GM12878 (cell line): ENCODE measurements at regions not wholly inside any gene's neighbourhood (a gene's known extent, or its start where the extent isn't known, plus 50 kb on each side); places are given as distances from the start of the nearest gene placed in this dataset.
"Not testable (repeated sequence)": the region's sequence is repeated elsewhere in the genome, so short reads cannot be mapped to it uniquely, and the experiment has no call there.

Experiments
- ATAC-seq: fragments of 200-7000 bp; cut with Tn5 transposase; 3 replicates; pipeline ENCODE4 v1.9.1; 2020; ENCODE audit warnings: mild to moderate bottlenecking, moderate library complexity
- BruUV-seq: library from RNA; stranded (reverse); fragments of 400-500 nt; replicated peaks from 2 replicates; lab custom pipeline; 2021; lab: Mats Ljungman, UMichigan
- CTCF ChIA-PET: fragments of 300-600 bp; sonication (Branson Sonifier 250); formaldehyde crosslinking; extraction: SDS; loops from one replicate; lab custom pipeline; 2021; ENCODE audit warnings: inconsistent platforms; lab: Yijun Ruan, JAX
- POLR2A ChIA-PET: fragments of 350-600 bp; formaldehyde crosslinking; extraction: SDS; loops from one replicate; lab custom pipeline; 2021; ENCODE audit warnings: inconsistent platforms; lab: Charles Lee
- RAD21 ChIA-PET: fragments of 300-600 bp; sonication (Branson Sonifier 250); formaldehyde crosslinking; loops from one replicate; lab custom pipeline; 2023; ENCODE audit warnings: antibody characterized with exemption; ENCODE audit not compliant: unreplicated experiment; lab: Charles Lee
- SMC1A ChIA-PET: fragments of 300-600 bp; sonication (Branson Sonifier 250); formaldehyde crosslinking; loops from one replicate; lab custom pipeline; 2023; ENCODE audit not compliant: unreplicated experiment, uncharacterized antibody; lab: Charles Lee
- DNase-seq: peaks from one replicate; pipeline ENCODE4 v3.0.0-alpha.2; 2011; ENCODE audit warnings: low read depth, low spot score
- FAIRE-seq: peaks from 3 replicates; lab custom pipeline; 2011; peaks lifted over from hg19 to GRCh38; lab: Jason Lieb, UNC
- H2AFZ ChIP-seq: 2 replicates; pipeline ENCODE4 v1.6.0; 2011; ENCODE audit warnings: low read depth, low read length, control low read depth; ENCODE audit not compliant: control insufficient read depth
- H3K27ac ChIP-seq: 2 replicates; pipeline ENCODE4 v1.5.1; 2011; ENCODE audit warnings: control low read depth; ENCODE audit not compliant: control insufficient read depth, insufficient read depth
- H3K27me3 ChIP-seq, 2 experiments: replicated peaks in 1 of 2; 2 replicates each; pipeline versions ENCODE4 v1.6.0 to v1.6.1; 2011; ENCODE audit warnings: low read length in 1 of 2; ENCODE audit not compliant: control insufficient read depth in 2 of 2, insufficient read depth in 2 of 2
- H3K36me3 ChIP-seq, 2 experiments: 2 replicates each; pipeline ENCODE4 v1.5.1; 2011; ENCODE audit warnings: low read length in 1 of 2; ENCODE audit not compliant: control insufficient read depth in 2 of 2, insufficient read depth in 2 of 2
- H3K4me1 ChIP-seq: 2 replicates; pipeline ENCODE4 v1.6.1; 2011; ENCODE audit warnings: mild to moderate bottlenecking, low read length, moderate library complexity, mixed read lengths; ENCODE audit not compliant: control insufficient read depth, insufficient read depth
- H3K4me2 ChIP-seq: 2 replicates; pipeline ENCODE4 v1.6.0; 2011; ENCODE audit warnings: control low read depth; ENCODE audit not compliant: control insufficient read depth, insufficient read depth
- H3K4me3 ChIP-seq: fragments of 200-600 bp; sonication (generic); 2 replicates; pipeline ENCODE4 v1.5.1; 2016
- H3K79me2 ChIP-seq: 2 replicates; pipeline ENCODE4 v1.6.0; 2011; ENCODE audit warnings: low read length; ENCODE audit not compliant: control insufficient read depth, insufficient read depth
- H3K9ac ChIP-seq: 2 replicates; pipeline ENCODE4 v1.8.0; 2011; ENCODE audit warnings: low read length, control low read depth, mixed read lengths; ENCODE audit not compliant: control insufficient read depth, insufficient read depth
- H3K9me3 ChIP-seq: replicated peaks from 3 replicates; pipeline ENCODE4 v1.5.1; 2011; ENCODE audit warnings: mild to moderate bottlenecking, low read length; ENCODE audit not compliant: control insufficient read depth, insufficient read depth
- H4K20me1 ChIP-seq: 2 replicates; pipeline ENCODE4 v1.6.0; 2011; ENCODE audit not compliant: control insufficient read depth, insufficient read depth
- E2F8 ChIP-seq: fragments of 450-650 bp; IDR thresholded peaks from 2 replicates; pipeline ENCODE4 v1.6.1; 2018; ENCODE audit warnings: mild to moderate bottlenecking, low read depth, moderate library complexity; ENCODE audit not compliant: partially characterized antibody
- HDAC2 ChIP-seq: fragments of 200-600 bp; sonication (generic); IDR thresholded peaks from 2 replicates; pipeline ENCODE4 v1.6.1; 2017
- HDGF ChIP-seq: fragments of 450-650 bp; IDR thresholded peaks from 2 replicates; pipeline ENCODE4 v1.6.1; 2016; ENCODE audit warnings: antibody characterized with exemption
- IKZF1 ChIP-seq: fragments of 450-650 bp; conservative IDR thresholded peaks from 2 replicates; pipeline ENCODE4 v1.6.1; 2017; ENCODE audit warnings: antibody characterized with exemption, mild to moderate bottlenecking
- IRF4 ChIP-seq: IDR thresholded peaks from 2 replicates; pipeline ENCODE4 v1.6.1; 2011; ENCODE audit warnings: low read depth, low read length
- MXI1 ChIP-seq: fragments of 150-350 bp; IDR thresholded peaks from 2 replicates; pipeline ENCODE4 v1.6.1; 2011; ENCODE audit warnings: low read depth, mild to moderate bottlenecking, inconsistent platforms, low read length, improper control_type of control experiment
- NFIC ChIP-seq: IDR thresholded peaks from 2 replicates; pipeline ENCODE4 v1.6.1; 2012; ENCODE audit warnings: low read depth, mild to moderate bottlenecking, inconsistent platforms, low read length, moderate library complexity
- POLR2AphosphoS5 ChIP-seq: IDR thresholded peaks from 2 replicates; pipeline ENCODE4 v1.6.1; 2011; ENCODE audit warnings: mild to moderate bottlenecking, low read length, inconsistent platforms
- SREBF2 ChIP-seq: IDR thresholded peaks from 2 replicates; pipeline ENCODE4 v1.6.1; 2012; ENCODE audit warnings: mild to moderate bottlenecking, low read length
- TARDBP ChIP-seq: IDR thresholded peaks from 2 replicates; pipeline ENCODE4 v1.6.1; 2016; ENCODE audit warnings: borderline replicate concordance
- ZNF24 ChIP-seq: fragments of 450-650 bp; IDR thresholded peaks from 2 replicates; pipeline ENCODE4 v1.6.1; 2017; ENCODE audit warnings: antibody characterized with exemption, mild to moderate bottlenecking
- ZNF622 ChIP-seq: fragments of 450-650 bp; IDR thresholded peaks from 2 replicates; pipeline ENCODE4 v1.6.1; 2017; ENCODE audit warnings: mild to moderate bottlenecking, inconsistent platforms
- WGBS: methylation state at CpG from one replicate; pipeline ENCODE4 v1.1.6; 2016; ENCODE audit warnings: low lambda C conversion rate; ENCODE audit not compliant: insufficient replicate concordance, insufficient coverage; ENCODE audit errors: missing lambda C conversion rate; 5-methylcytosine and 5-hydroxymethylcytosine counted together
- in situ Hi-C: fragments of 300-500 bp; cut with MboI; formaldehyde crosslinking; loops from 9 replicates; pipeline ENCODE4 v1.14.3; 2018; ENCODE audit warnings: mixed read lengths
- intact Hi-C: fragments of 100-400 bp; cut with micrococcal nuclease; formaldehyde crosslinking; loops from one replicate; pipeline ENCODE4 v1.14.2; 2022; ENCODE audit not compliant: unreplicated experiment
- TF ChIP-seq, protein P1 (sequence below): fragments of 450-650 bp; formaldehyde crosslinking; IDR thresholded peaks from 2 replicates; pipeline ENCODE4 v1.5.0; 2022; ENCODE audit warnings: mild to moderate bottlenecking, missing genetic modification characterization

DNA sequence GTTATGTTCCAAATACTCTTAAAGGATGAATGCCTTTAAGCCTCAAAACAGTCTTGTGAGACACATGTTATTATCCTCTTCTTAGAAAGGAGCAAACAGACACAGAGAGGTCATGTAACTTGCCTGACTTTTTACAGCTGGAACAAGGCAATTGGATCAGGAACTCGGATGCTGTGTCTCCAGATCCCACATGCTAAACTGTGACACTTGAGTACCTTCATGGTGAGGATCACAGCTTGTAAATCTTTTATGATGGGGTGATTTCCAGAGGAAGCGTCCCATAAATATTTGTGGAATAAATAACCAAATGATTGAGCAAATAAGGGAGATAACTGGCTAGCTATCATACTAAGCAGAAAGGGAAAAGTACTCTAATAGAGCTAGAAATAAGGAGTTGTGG, 171.2 kb downstream of the C11orf91 start:
- CTCF ChIA-PET, result interaction anchor here (1.0 kb wide), 1 partner anchor 166 kb away, joined by 5 read pairs; no protein-coding TSS in a partner anchor
- 52% methylated on average over 2 of the region's 2 CpGs for WGBS
- ATAC-seq (no peak), DNase-seq (no peak), FAIRE-seq (no peak)
- Histone ChIP-seq H4K20me1 (no peaks in the 10 kb centered on the region), H3K79me2 (no peaks in the 10 kb centered on the region), H2AFZ (no peak overlapping the region), H3K36me3 (no peaks in the 10 kb centered on the region), H3K4me1 (no peaks in the 10 kb centered on the region; the same call in 1 of the 2 replicates), H3K27me3 (no peaks in the 10 kb centered on the region), H3K27ac (no peak overlapping the region), H3K4me3 (no peak overlapping the region), H3K9me3 (no peaks in the 10 kb centered on the region; the same call in 2 of the 3 replicates), H3K4me2 (no peak overlapping the region), H3K9ac (no peak overlapping the region)
- RAD21 ChIA-PET, result no interaction called here
- SMC1A ChIA-PET, result no interaction called here
- no TSS peak for BruUV-seq
- in situ Hi-C loops (no loop called here), intact Hi-C loops (loop anchor here (5.0 kb wide), 1 partner anchor 147 kb away; no protein-coding TSS in a partner anchor)
- TF ChIP-seq TARDBP, result no peak
- TF ChIP-seq IKZF1, result no peak
- no peak for TF ChIP-seq E2F8
- TF ChIP-seq HDAC2, result no peak
- no peak for TF ChIP-seq POLR2AphosphoS5
- no peak for TF ChIP-seq ZNF24
- no peak for TF ChIP-seq ZNF622
- TF ChIP-seq MXI1, result no peak
- TF ChIP-seq HDGF, result no peak
- TF ChIP-seq, protein P1, sequence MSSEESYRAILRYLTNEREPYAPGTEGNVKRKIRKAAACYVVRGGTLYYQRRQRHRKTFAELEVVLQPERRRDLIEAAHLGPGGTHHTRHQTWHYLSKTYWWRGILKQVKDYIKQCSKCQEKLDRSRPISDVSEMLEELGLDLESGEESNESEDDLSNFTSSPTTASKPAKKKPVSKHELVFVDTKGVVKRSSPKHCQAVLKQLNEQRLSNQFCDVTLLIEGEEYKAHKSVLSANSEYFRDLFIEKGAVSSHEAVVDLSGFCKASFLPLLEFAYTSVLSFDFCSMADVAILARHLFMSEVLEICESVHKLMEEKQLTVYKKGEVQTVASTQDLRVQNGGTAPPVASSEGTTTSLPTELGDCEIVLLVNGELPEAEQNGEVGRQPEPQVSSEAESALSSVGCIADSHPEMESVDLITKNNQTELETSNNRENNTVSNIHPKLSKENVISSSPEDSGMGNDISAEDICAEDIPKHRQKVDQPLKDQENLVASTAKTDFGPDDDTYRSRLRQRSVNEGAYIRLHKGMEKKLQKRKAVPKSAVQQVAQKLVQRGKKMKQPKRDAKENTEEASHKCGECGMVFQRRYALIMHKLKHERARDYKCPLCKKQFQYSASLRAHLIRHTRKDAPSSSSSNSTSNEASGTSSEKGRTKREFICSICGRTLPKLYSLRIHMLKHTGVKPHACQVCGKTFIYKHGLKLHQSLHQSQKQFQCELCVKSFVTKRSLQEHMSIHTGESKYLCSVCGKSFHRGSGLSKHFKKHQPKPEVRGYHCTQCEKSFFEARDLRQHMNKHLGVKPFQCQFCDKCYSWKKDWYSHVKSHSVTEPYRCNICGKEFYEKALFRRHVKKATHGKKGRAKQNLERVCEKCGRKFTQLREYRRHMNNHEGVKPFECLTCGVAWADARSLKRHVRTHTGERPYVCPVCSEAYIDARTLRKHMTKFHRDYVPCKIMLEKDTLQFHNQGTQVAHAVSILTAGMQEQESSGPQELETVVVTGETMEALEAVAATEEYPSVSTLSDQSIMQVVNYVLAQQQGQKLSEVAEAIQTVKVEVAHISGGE, result no peak
- TF ChIP-seq IRF4, result no peak
- TF ChIP-seq NFIC, result no peak
- no peak for TF ChIP-seq SREBF2
- POLR2A ChIA-PET, result no interaction called here

DNA sequence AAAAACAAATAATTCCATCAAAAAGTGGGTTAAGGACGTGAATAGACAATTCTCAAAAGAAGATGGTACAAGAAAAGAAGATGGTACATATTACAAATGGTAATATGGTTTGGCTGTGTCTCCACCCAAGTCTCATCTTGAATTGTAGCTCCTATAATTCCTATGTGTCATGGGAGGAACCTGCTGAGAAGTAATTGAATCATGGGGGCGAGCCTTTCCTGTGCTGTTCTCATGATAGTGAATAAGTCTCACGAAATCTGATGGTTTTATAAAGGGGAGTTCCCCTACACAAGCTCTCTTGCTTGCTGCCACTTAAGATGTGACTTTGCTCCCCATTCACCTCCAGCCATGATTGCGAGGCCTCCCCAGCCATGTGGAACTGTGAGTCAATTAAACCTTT, 172.9 kb downstream of the C11orf91 start:
- SMC1A ChIA-PET, H3K4me1 ChIP-seq, DNase-seq, H2AFZ ChIP-seq, in situ Hi-C loops, POLR2A ChIA-PET, H3K27ac ChIP-seq, BruUV-seq, ATAC-seq, H3K9me3 ChIP-seq, H3K36me3 ChIP-seq, H3K9ac ChIP-seq, H3K4me2 ChIP-seq, H3K27me3 ChIP-seq, RAD21 ChIA-PET, CTCF ChIA-PET, FAIRE-seq, H3K4me3 ChIP-seq, H4K20me1 ChIP-seq, H3K79me2 ChIP-seq: not testable (repeated sequence)
- intact Hi-C loops, result loop anchor here (5.0 kb wide), 1 partner anchor 145 kb away; no protein-coding TSS in a partner anchor
- 25% methylated on average over 4 of the region's 4 CpGs for WGBS
